ENCODE measurements at regions not wholly inside any gene's neighbourhood (a gene's known extent, or its start where the extent isn't known, plus 50 kb on each side); places are given as distances from the start of the nearest gene placed in this dataset.

- no peak overlapping the region for H3K27ac ChIP-seq (ENCODE audit: low read length)
- no peak overlapping the region for H3K4me2 ChIP-seq (ENCODE audit: low read depth, low read length, poor library complexity, severe bottlenecking)
- H3K79me2 ChIP-seq (ENCODE audit: low read length) = no peaks in the 10 kb centered on the region
- no peak for DNase-seq
- no peaks in the 10 kb centered on the region for H3K9me2 ChIP-seq (replicated peaks; ENCODE audit: insufficient read depth, low read length)
- no peak overlapping the region for H3K9ac ChIP-seq (ENCODE audit: low read length)
- H3K36me3 ChIP-seq (ENCODE audit: insufficient read depth, low read length) = no peaks in the 10 kb centered on the region
- H3K27me3 ChIP-seq (ENCODE audit: low read length) = no peaks in the 10 kb centered on the region
- H2AFZ ChIP-seq (ENCODE audit: low read length) = no peak overlapping the region
- H4K20me1 ChIP-seq (ENCODE audit: insufficient read depth, low read depth, low read length) = no peaks in the 10 kb centered on the region
- no peaks in the 10 kb centered on the region for H3K9me3 ChIP-seq (ENCODE audit: low read length)
- H3K4me3 ChIP-seq (ENCODE audit: low read length) = no peak overlapping the region
- no peaks in the 10 kb centered on the region for H3K4me1 ChIP-seq (ENCODE audit: low read length)
Observed at GRCh38 chr7:16242920-16243319, 178.4 kb downstream of the CRPPA start.

GRCh38 chr7:16241017-16241416 lies 180.3 kb downstream of the CRPPA start:
- H3K79me2 ChIP-seq (ENCODE audit: low read length) = no peaks in the 10 kb centered on the region
- H3K36me3 ChIP-seq (ENCODE audit: insufficient read depth, low read length) = no peaks in the 10 kb centered on the region
- no peak overlapping the region for H3K9ac ChIP-seq (ENCODE audit: low read length)
- H3K9me2 ChIP-seq (replicated peaks; ENCODE audit: insufficient read depth, low read length) = no peaks in the 10 kb centered on the region
- no peak overlapping the region for H3K27ac ChIP-seq (ENCODE audit: low read length)
- H3K4me3 ChIP-seq (ENCODE audit: low read length) = no peak overlapping the region
- no peaks in the 10 kb centered on the region for H3K4me1 ChIP-seq (ENCODE audit: low read length)
- no peak overlapping the region for H3K4me2 ChIP-seq (ENCODE audit: low read depth, low read length, poor library complexity, severe bottlenecking)
- H3K9me3 ChIP-seq (ENCODE audit: low read length) = no peaks in the 10 kb centered on the region
- no peaks in the 10 kb centered on the region for H3K27me3 ChIP-seq (ENCODE audit: low read length)
- DNase-seq = no peak
- no peak overlapping the region for H2AFZ ChIP-seq (ENCODE audit: low read length)
- H4K20me1 ChIP-seq (ENCODE audit: insufficient read depth, low read depth, low read length) = no peaks in the 10 kb centered on the region

GRCh38 chr7:16236381-16236780 lies 185.0 kb downstream of the CRPPA start:
- H3K9me2 ChIP-seq (replicated peaks; ENCODE audit: insufficient read depth, low read length) = no peaks in the 10 kb centered on the region
- DNase-seq = no peak
- H3K4me2 ChIP-seq (ENCODE audit: low read depth, low read length, poor library complexity, severe bottlenecking) = no peak overlapping the region
- H3K9ac ChIP-seq (ENCODE audit: low read length) = no peak overlapping the region
- no peak overlapping the region for H3K4me3 ChIP-seq (ENCODE audit: low read length)
- H2AFZ ChIP-seq (ENCODE audit: low read length) = no peak overlapping the region
- no peaks in the 10 kb centered on the region for H3K4me1 ChIP-seq (ENCODE audit: low read length)
- H3K9me3 ChIP-seq (ENCODE audit: low read length) = no peaks in the 10 kb centered on the region
- H3K27ac ChIP-seq (ENCODE audit: low read length) = no peak overlapping the region
- no peaks in the 10 kb centered on the region for H3K79me2 ChIP-seq (ENCODE audit: low read length)
- no peaks in the 10 kb centered on the region for H4K20me1 ChIP-seq (ENCODE audit: insufficient read depth, low read depth, low read length)
- no peaks in the 10 kb centered on the region for H3K27me3 ChIP-seq (ENCODE audit: low read length)
- no peaks in the 10 kb centered on the region for H3K36me3 ChIP-seq (ENCODE audit: insufficient read depth, low read length)

GRCh38 chr7:16235147-16236114 lies 185.9 kb downstream of the CRPPA start:
- no peaks in the 10 kb centered on the region for H3K79me2 ChIP-seq (ENCODE audit: low read length)
- H4K20me1 ChIP-seq (ENCODE audit: insufficient read depth, low read depth, low read length) = no peaks in the 10 kb centered on the region
- H2AFZ ChIP-seq (ENCODE audit: low read length) = no peak overlapping the region
- H3K27ac ChIP-seq (ENCODE audit: low read length) = no peak overlapping the region
- no peak overlapping the region for H3K4me3 ChIP-seq (ENCODE audit: low read length)
- H3K9me3 ChIP-seq (ENCODE audit: low read length) = no peaks in the 10 kb centered on the region
- no peaks in the 10 kb centered on the region for H3K4me1 ChIP-seq (ENCODE audit: low read length)
- DNase-seq = no peak
- no peak overlapping the region for H3K4me2 ChIP-seq (ENCODE audit: low read depth, low read length, poor library complexity, severe bottlenecking)
- H3K9me2 ChIP-seq (replicated peaks; ENCODE audit: insufficient read depth, low read length) = no peaks in the 10 kb centered on the region
- H3K9ac ChIP-seq (ENCODE audit: low read length) = no peak overlapping the region
- H3K27me3 ChIP-seq (ENCODE audit: low read length) = no peaks in the 10 kb centered on the region
- no peaks in the 10 kb centered on the region for H3K36me3 ChIP-seq (ENCODE audit: insufficient read depth, low read length)

GRCh38 chr7:16234493-16235146 lies 186.7 kb downstream of the CRPPA start:
- no peak overlapping the region for H2AFZ ChIP-seq (ENCODE audit: low read length)
- no peaks in the 10 kb centered on the region for H3K36me3 ChIP-seq (ENCODE audit: insufficient read depth, low read length)
- no peaks in the 10 kb centered on the region for H3K9me3 ChIP-seq (ENCODE audit: low read length)
- H3K9ac ChIP-seq (ENCODE audit: low read length) = no peak overlapping the region
- no peak overlapping the region for H3K4me3 ChIP-seq (ENCODE audit: low read length)
- no peaks in the 10 kb centered on the region for H4K20me1 ChIP-seq (ENCODE audit: insufficient read depth, low read depth, low read length)
- no peaks in the 10 kb centered on the region for H3K27me3 ChIP-seq (ENCODE audit: low read length)
- H3K4me1 ChIP-seq (ENCODE audit: low read length) = no peaks in the 10 kb centered on the region
- no peak for DNase-seq
- no peak overlapping the region for H3K4me2 ChIP-seq (ENCODE audit: low read depth, low read length, poor library complexity, severe bottlenecking)
- H3K27ac ChIP-seq (ENCODE audit: low read length) = no peak overlapping the region
- H3K79me2 ChIP-seq (ENCODE audit: low read length) = no peaks in the 10 kb centered on the region
- no peaks in the 10 kb centered on the region for H3K9me2 ChIP-seq (replicated peaks; ENCODE audit: insufficient read depth, low read length)

- Histone ChIP-seq H3K36me3 (ENCODE audit: insufficient read depth, low read length) (no peaks in the 10 kb centered on the region), H3K4me3 (ENCODE audit: low read length) (no peak overlapping the region), H3K9me2 (replicated peaks; ENCODE audit: insufficient read depth, low read length) (no peaks in the 10 kb centered on the region), H3K4me1 (ENCODE audit: low read length) (no peaks in the 10 kb centered on the region), H3K9ac (ENCODE audit: low read length) (no peak overlapping the region), H4K20me1 (ENCODE audit: insufficient read depth, low read depth, low read length) (no peaks in the 10 kb centered on the region), H3K9me3 (ENCODE audit: low read length) (no peaks in the 10 kb centered on the region), H3K4me2 (ENCODE audit: low read depth, low read length, poor library complexity, severe bottlenecking) (no peak overlapping the region), H3K27me3 (ENCODE audit: low read length) (no peaks in the 10 kb centered on the region), H3K79me2 (ENCODE audit: low read length) (no peaks in the 10 kb centered on the region), H2AFZ (ENCODE audit: low read length) (no peak overlapping the region), H3K27ac (ENCODE audit: low read length) (no peak overlapping the region)
- no peak for DNase-seq
Observed at GRCh38 chr7:16233517-16233916, 187.8 kb downstream of the CRPPA start.

- Histone ChIP-seq H3K4me2 (ENCODE audit: low read depth, low read length, poor library complexity, severe bottlenecking) (no peak overlapping the region), H4K20me1 (ENCODE audit: insufficient read depth, low read depth, low read length) (no peaks in the 10 kb centered on the region), H2AFZ (ENCODE audit: low read length) (no peak overlapping the region), H3K9ac (ENCODE audit: low read length) (no peak overlapping the region), H3K36me3 (ENCODE audit: insufficient read depth, low read length) (no peaks in the 10 kb centered on the region), H3K9me3 (ENCODE audit: low read length) (no peaks in the 10 kb centered on the region), H3K27me3 (ENCODE audit: low read length) (no peaks in the 10 kb centered on the region), H3K9me2 (replicated peaks; ENCODE audit: insufficient read depth, low read length) (no peaks in the 10 kb centered on the region), H3K4me3 (ENCODE audit: low read length) (no peak overlapping the region), H3K4me1 (ENCODE audit: low read length) (no peaks in the 10 kb centered on the region), H3K27ac (ENCODE audit: low read length) (no peak overlapping the region), H3K79me2 (ENCODE audit: low read length) (no peaks in the 10 kb centered on the region)
- no peak for DNase-seq
Observed at GRCh38 chr7:16232273-16232672, 189.1 kb downstream of the CRPPA start.

- H3K27me3 ChIP-seq (ENCODE audit: low read length) = no peaks in the 10 kb centered on the region
Observed at GRCh38 chr7:16223963-16224707, 197.2 kb downstream of the CRPPA start.

More at GRCh38 chr7:16223963-16224707, 197.2 kb downstream of the CRPPA start:
- H3K9ac ChIP-seq (ENCODE audit: low read length) = no peak overlapping the region
- no peak for DNase-seq
- no peaks in the 10 kb centered on the region for H3K4me1 ChIP-seq (ENCODE audit: low read length)
- no peak overlapping the region for H3K4me3 ChIP-seq (ENCODE audit: low read length)
- no peaks in the 10 kb centered on the region for H3K79me2 ChIP-seq (ENCODE audit: low read length)
- H3K27ac ChIP-seq (ENCODE audit: low read length) = no peak overlapping the region
- no peaks in the 10 kb centered on the region for H4K20me1 ChIP-seq (ENCODE audit: insufficient read depth, low read depth, low read length)
- no peaks in the 10 kb centered on the region for H3K9me2 ChIP-seq (replicated peaks; ENCODE audit: insufficient read depth, low read length)
- H3K9me3 ChIP-seq (ENCODE audit: low read length) = no peaks in the 10 kb centered on the region
- no peak overlapping the region for H2AFZ ChIP-seq (ENCODE audit: low read length)
- no peak overlapping the region for H3K4me2 ChIP-seq (ENCODE audit: low read depth, low read length, poor library complexity, severe bottlenecking)
- H3K36me3 ChIP-seq (ENCODE audit: insufficient read depth, low read length) = no peaks in the 10 kb centered on the region

Data from Karpas-422 (cell line).